ENCODE measurements at regions not wholly inside any gene's neighbourhood (a gene's known extent, or its start where the extent isn't known, plus 50 kb on each side); places are given as distances from the start of the nearest gene placed in this dataset.

- H3K4me1 ChIP-seq (ENCODE audit: low read depth) = no peaks in the 10 kb centered on the region
- H3K36me3 ChIP-seq = no peaks in the 10 kb centered on the region
- no peaks in the 10 kb centered on the region for H3K27me3 ChIP-seq
- no peak for DNase-seq (ENCODE audit: low read depth in 1 of 2, low spot score in 1 of 2)
- H3K4me3 ChIP-seq = no peak overlapping the region
- no peak for TF ChIP-seq CTCF (IDR thresholded peaks at IDR 0.05; ENCODE audit: low read depth, low read length)
- no peaks in the 10 kb centered on the region for H3K9me3 ChIP-seq (ENCODE audit: low read depth)
- H3K27ac ChIP-seq = no peak overlapping the region
These were observed 60.2 kb upstream of the SPTLC1 start for GRCh38 chr9:92175441-92175840.

GRCh38 chr9:92173318-92173717 is 58.1 kb upstream of the SPTLC1 start:
- H3K27ac ChIP-seq = no peak overlapping the region
- no peaks in the 10 kb centered on the region for H3K4me1 ChIP-seq (ENCODE audit: low read depth)
- H3K27me3 ChIP-seq = no peaks in the 10 kb centered on the region
- H3K9me3 ChIP-seq (ENCODE audit: low read depth) = no peaks in the 10 kb centered on the region
- no peak for TF ChIP-seq CTCF (IDR thresholded peaks at IDR 0.05; ENCODE audit: low read depth, low read length)
- DNase-seq (ENCODE audit: low read depth in 1 of 2, low spot score in 1 of 2) = no peak
- no peaks in the 10 kb centered on the region for H3K36me3 ChIP-seq
- H3K4me3 ChIP-seq = no peak overlapping the region

GRCh38 chr9:92171822-92172221 is 56.6 kb upstream of the SPTLC1 start:
- DNase-seq (ENCODE audit: low read depth in 1 of 2, low spot score in 1 of 2) = no peak
- no peaks in the 10 kb centered on the region for H3K4me1 ChIP-seq (ENCODE audit: low read depth)
- no peak for TF ChIP-seq CTCF (IDR thresholded peaks at IDR 0.05; ENCODE audit: low read depth, low read length)

GRCh38 chr9:92171281-92171680 is 56.1 kb upstream of the SPTLC1 start:
- H3K4me3 ChIP-seq = no peak overlapping the region
- H3K36me3 ChIP-seq = no peaks in the 10 kb centered on the region
- no peaks in the 10 kb centered on the region for H3K27me3 ChIP-seq
- no peak for TF ChIP-seq CTCF (IDR thresholded peaks at IDR 0.05; ENCODE audit: low read depth, low read length)
- H3K27ac ChIP-seq = no peak overlapping the region
- no peak for DNase-seq (ENCODE audit: low read depth in 1 of 2, low spot score in 1 of 2)
- H3K4me1 ChIP-seq (ENCODE audit: low read depth) = no peaks in the 10 kb centered on the region
- no peaks in the 10 kb centered on the region for H3K9me3 ChIP-seq (ENCODE audit: low read depth)

More at GRCh38 chr9:92171822-92172221, 56.6 kb upstream of the SPTLC1 start:
- H3K4me3 ChIP-seq = no peak overlapping the region
- no peak overlapping the region for H3K27ac ChIP-seq
- no peaks in the 10 kb centered on the region for H3K27me3 ChIP-seq
- no peaks in the 10 kb centered on the region for H3K36me3 ChIP-seq
- H3K9me3 ChIP-seq (ENCODE audit: low read depth) = no peaks in the 10 kb centered on the region

- no peak for TF ChIP-seq CTCF (IDR thresholded peaks at IDR 0.05; ENCODE audit: low read depth, low read length)
- Histone ChIP-seq H3K27ac (no peak overlapping the region), H3K36me3 (no peaks in the 10 kb centered on the region), H3K9me3 (ENCODE audit: low read depth) (no peaks in the 10 kb centered on the region), H3K4me1 (ENCODE audit: low read depth) (no peaks in the 10 kb centered on the region), H3K27me3 (no peaks in the 10 kb centered on the region), H3K4me3 (no peak overlapping the region)
- DNase-seq (ENCODE audit: low read depth in 1 of 2, low spot score in 1 of 2) = no peak
These were observed 55.6 kb upstream of the SPTLC1 start for GRCh38 chr9:92170848-92171247.

GRCh38 chr9:92165484-92165883 is 50.3 kb upstream of the SPTLC1 start:
- no peak for DNase-seq (ENCODE audit: low read depth in 1 of 2, low spot score in 1 of 2)
- Histone ChIP-seq H3K4me3 (no peak overlapping the region), H3K27ac (no peak overlapping the region), H3K4me1 (ENCODE audit: low read depth) (no peaks in the 10 kb centered on the region), H3K27me3 (no peaks in the 10 kb centered on the region), H3K9me3 (ENCODE audit: low read depth) (no peaks in the 10 kb centered on the region), H3K36me3 (no peaks in the 10 kb centered on the region)
- no peak for TF ChIP-seq CTCF (IDR thresholded peaks at IDR 0.05; ENCODE audit: low read depth, low read length)
